Suprapubic skin (tissue), 4 donors: ENCODE measurements at regions not wholly inside any gene's neighbourhood (a gene's known extent, or its start where the extent isn't known, plus 50 kb on each side); places are given as distances from the start of the nearest gene placed in this dataset.

ENCODE experiments used
- CTCF ChIP-seq, 2 donors: fragments of 200-600 bp in 1 of 2; fragments of 450-650 bp in 1 of 2; sonication (generic) in 1 of 2; IDR thresholded peaks; one replicate each; pipeline ENCODE4 v1.5.1; 2016 to 2019; ENCODE audit warnings: antibody characterized with exemption in 2 of 2, mild to moderate bottlenecking in 1 of 2, moderate library complexity in 1 of 2
- EP300 ChIP-seq: sonication (generic); formaldehyde crosslinking; IDR thresholded peaks from one replicate; pipeline ENCODE4 v1.6.1; 2017; ENCODE audit warnings: antibody characterized with exemption
- POLR2A ChIP-seq, 2 donors: fragments of 450-650 bp; IDR thresholded peaks; one replicate each; pipeline ENCODE4 v1.6.1; 2017; ENCODE audit warnings: antibody characterized with exemption in 2 of 2, mild to moderate bottlenecking in 2 of 2, moderate library complexity in 2 of 2
- POLR2AphosphoS5 ChIP-seq, 3 donors: sonication (generic); formaldehyde crosslinking; IDR thresholded peaks; one replicate each; pipeline ENCODE4 v1.6.1; 2017; ENCODE audit warnings: antibody characterized with exemption in 3 of 3

- no peak for TF ChIP-seq CTCF (IDR thresholded peaks at IDR 0.05)
- TF ChIP-seq POLR2A (IDR thresholded peaks at IDR 0.05) = no peak
- TF ChIP-seq POLR2AphosphoS5 (IDR thresholded peaks at IDR 0.05) = no peak
- no peak for TF ChIP-seq EP300
Observed at GRCh38 chr2:15787535-15788454, 152.6 kb upstream of the MYCN start.
